ENCODE measurements at regions not wholly inside any gene's neighbourhood (a gene's known extent, or its start where the extent isn't known, plus 50 kb on each side); places are given as distances from the start of the nearest gene placed in this dataset.

GRCh38 chr14:73780896-73781295 lies 66.7 kb upstream of the PNMA1 start:
- DNase-seq: no peak

GRCh38 chr14:73780391-73780790 lies 66.2 kb upstream of the PNMA1 start:
- no peak for DNase-seq

GRCh38 chr14:73778736-73779135 lies 64.6 kb upstream of the PNMA1 start:
- DNase-seq: no peak

GRCh38 chr14:73777420-73777819 lies 63.2 kb upstream of the PNMA1 start:
- no peak for DNase-seq

- DNase-seq: no peak
Measured at GRCh38 chr14:73776194-73776537, 62.0 kb upstream of the PNMA1 start.

GRCh38 chr14:73775339-73776193 lies 61.4 kb upstream of the PNMA1 start:
- no peak for DNase-seq

- no peak for DNase-seq
Measured at GRCh38 chr14:73774671-73775070, 60.5 kb upstream of the PNMA1 start.

GRCh38 chr14:73774241-73774570 lies 60.0 kb upstream of the PNMA1 start:
- DNase-seq: no peak

- DNase-seq: no peak
Measured at GRCh38 chr14:73773441-73774240, 59.5 kb upstream of the PNMA1 start.

- DNase-seq: peak; percentile 71
Measured at GRCh38 chr14:73771848-73772638, 57.9 kb upstream of the PNMA1 start.

GRCh38 chr14:73770977-73771847 lies 57.0 kb upstream of the PNMA1 start:
- DNase-seq: no peak

GRCh38 chr14:73768107-73768506 lies 53.9 kb upstream of the PNMA1 start:
- DNase-seq: no peak

GRCh38 chr14:73764406-73765280 lies 50.5 kb upstream of the PNMA1 start:
- no peak for DNase-seq
